Osteocyte (in vitro differentiated cells): ENCODE measurements at regions not wholly inside any gene's neighbourhood (a gene's known extent, or its start where the extent isn't known, plus 50 kb on each side); places are given as distances from the start of the nearest gene placed in this dataset.

ENCODE experiments used
- DNase-seq: peaks from one replicate; pipeline ENCODE4 v3.0.0; 2021; ENCODE audit warnings: mixed read lengths; ENCODE audit not compliant: unreplicated experiment; ENCODE audit errors: extremely low spot score
- H3K27ac Mint-ChIP-seq: one replicate; pipeline ENCODE4 v1.8.0; 2021; ENCODE audit warnings: mild to moderate bottlenecking, mixed read lengths; ENCODE audit not compliant: unreplicated experiment
- H3K27me3 Mint-ChIP-seq: one replicate; pipeline ENCODE4 v1.8.0; 2021; ENCODE audit warnings: mixed read lengths; ENCODE audit not compliant: unreplicated experiment
- H3K36me3 Mint-ChIP-seq: one replicate; pipeline ENCODE4 v1.8.0; 2021; ENCODE audit warnings: mixed read lengths; ENCODE audit not compliant: unreplicated experiment
- H3K4me1 Mint-ChIP-seq: one replicate; pipeline ENCODE4 v1.8.0; 2021; ENCODE audit warnings: mixed read lengths; ENCODE audit not compliant: unreplicated experiment
- H3K4me3 Mint-ChIP-seq: one replicate; pipeline ENCODE4 v1.8.0; 2021; ENCODE audit warnings: mild to moderate bottlenecking, moderate library complexity, mixed read lengths; ENCODE audit not compliant: unreplicated experiment
- H3K9me3 Mint-ChIP-seq: one replicate; pipeline ENCODE4 v1.8.0; 2021; ENCODE audit warnings: mixed read lengths; ENCODE audit not compliant: unreplicated experiment
- CTCF ChIP-seq: fragments of 200-600 bp; sonication (generic); IDR thresholded peaks from 2 replicates; pipeline ENCODE4 v1.5.0; 2021; ENCODE audit warnings: antibody characterized with exemption, mild to moderate bottlenecking, moderate library complexity

GRCh38 chr7:52085610-52086009 lies 769.0 kb upstream of the COBL start:
- peaks cover 2% of the 10 kb centered on the region for H3K27me3 Mint-ChIP-seq

GRCh38 chr7:52080493-52080892 lies 763.9 kb upstream of the COBL start:
- no peak overlapping the region for H3K27ac Mint-ChIP-seq
- TF ChIP-seq CTCF, result no peak

More at GRCh38 chr7:52085610-52086009, 769.0 kb upstream of the COBL start:
- H3K36me3 Mint-ChIP-seq, result no peaks in the 10 kb centered on the region
- H3K4me1 Mint-ChIP-seq, result no peaks in the 10 kb centered on the region
- TF ChIP-seq CTCF, result no peak
- H3K9me3 Mint-ChIP-seq, result peaks cover 6% of the 10 kb centered on the region
- no peak overlapping the region for H3K4me3 Mint-ChIP-seq
- DNase-seq, result no peak
- no peak overlapping the region for H3K27ac Mint-ChIP-seq

GRCh38 chr7:52079726-52080125 lies 763.1 kb upstream of the COBL start:
- Mint-ChIP-seq H3K27ac (no peak overlapping the region), H3K27me3 (no peaks in the 10 kb centered on the region), H3K9me3 (peaks cover 11% of the 10 kb centered on the region), H3K4me3 (no peak overlapping the region), H3K36me3 (no peaks in the 10 kb centered on the region), H3K4me1 (no peaks in the 10 kb centered on the region)
- DNase-seq, result no peak
- TF ChIP-seq CTCF, result no peak

More at GRCh38 chr7:52080493-52080892, 763.9 kb upstream of the COBL start:
- Mint-ChIP-seq H3K4me1 (no peaks in the 10 kb centered on the region), H3K4me3 (no peak overlapping the region), H3K9me3 (peaks cover 11% of the 10 kb centered on the region), H3K27me3 (no peaks in the 10 kb centered on the region), H3K36me3 (no peaks in the 10 kb centered on the region)
- no peak for DNase-seq

GRCh38 chr7:52077571-52077970 lies 761.0 kb upstream of the COBL start:
- Mint-ChIP-seq H3K27me3 (no peaks in the 10 kb centered on the region), H3K9me3 (peaks cover 16% of the 10 kb centered on the region), H3K27ac (no peak overlapping the region), H3K4me3 (no peak overlapping the region), H3K36me3 (no peaks in the 10 kb centered on the region), H3K4me1 (no peaks in the 10 kb centered on the region)
- no peak for TF ChIP-seq CTCF
- DNase-seq, result no peak

- no peak for TF ChIP-seq CTCF
- no peak for DNase-seq
- Mint-ChIP-seq H3K4me1 (no peaks in the 10 kb centered on the region), H3K27ac (no peak overlapping the region), H3K27me3 (no peaks in the 10 kb centered on the region), H3K36me3 (no peaks in the 10 kb centered on the region), H3K9me3 (peaks cover 21% of the 10 kb centered on the region), H3K4me3 (no peak overlapping the region)
Observed at GRCh38 chr7:52074912-52075311, 758.3 kb upstream of the COBL start.
